NCI-H187 (cell line): ENCODE measurements at regions not wholly inside any gene's neighbourhood (a gene's known extent, or its start where the extent isn't known, plus 50 kb on each side); places are given as distances from the start of the nearest gene placed in this dataset.
"Not testable (repeated sequence)": the region's sequence is repeated elsewhere in the genome, so short reads cannot be mapped to it uniquely, and the experiment has no call there.

Experiments
- DNase-seq, 2 experiments: peaks; one replicate each; lab custom pipeline; 2025; lab: John Stamatoyannopoulos, UW

DNA sequence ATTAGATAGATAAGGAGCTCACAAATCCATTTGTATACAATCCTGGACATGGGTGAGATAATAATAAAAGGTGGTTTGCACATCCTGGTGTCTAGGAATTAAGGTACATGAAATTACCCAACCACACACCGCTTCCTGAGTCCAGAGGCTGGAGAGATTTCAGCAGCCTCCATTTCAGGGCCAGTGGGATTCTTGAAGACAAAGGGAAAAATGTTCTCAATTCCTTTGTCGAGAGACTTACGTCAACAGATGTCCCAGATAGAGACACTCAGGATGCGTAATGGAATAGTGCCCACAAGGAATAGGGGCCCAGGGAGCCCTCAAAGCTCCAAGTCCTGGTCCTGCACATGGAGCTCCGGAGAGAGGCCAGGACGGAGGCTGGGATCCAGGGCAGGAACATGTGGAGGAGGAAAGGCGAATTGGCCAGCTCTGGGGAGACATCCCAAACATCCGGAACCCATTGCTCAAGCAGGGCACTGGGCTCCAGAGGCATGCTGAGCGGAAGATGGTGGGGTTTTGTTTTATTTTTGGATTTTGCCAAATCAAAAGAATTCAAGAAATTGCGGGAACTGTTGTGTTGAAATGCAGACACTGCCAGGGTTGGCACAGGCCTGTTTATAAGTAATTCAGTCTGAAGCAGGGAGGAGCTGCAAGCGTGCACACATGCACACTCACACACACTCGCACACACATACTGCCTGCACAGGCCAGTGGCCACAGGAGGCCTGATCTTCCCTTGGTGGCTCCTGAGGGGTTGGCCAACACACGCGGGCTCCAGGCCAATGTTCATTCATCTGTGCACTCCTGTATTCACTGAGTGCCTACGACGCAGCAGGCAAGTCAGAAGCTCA lies 97.2 kb downstream of the NOG start:
- no peak for DNase-seq

GRCh38 chr17:56694825-56695224 lies 101.3 kb downstream of the NOG start:
- DNase-seq = no peak

DNA sequence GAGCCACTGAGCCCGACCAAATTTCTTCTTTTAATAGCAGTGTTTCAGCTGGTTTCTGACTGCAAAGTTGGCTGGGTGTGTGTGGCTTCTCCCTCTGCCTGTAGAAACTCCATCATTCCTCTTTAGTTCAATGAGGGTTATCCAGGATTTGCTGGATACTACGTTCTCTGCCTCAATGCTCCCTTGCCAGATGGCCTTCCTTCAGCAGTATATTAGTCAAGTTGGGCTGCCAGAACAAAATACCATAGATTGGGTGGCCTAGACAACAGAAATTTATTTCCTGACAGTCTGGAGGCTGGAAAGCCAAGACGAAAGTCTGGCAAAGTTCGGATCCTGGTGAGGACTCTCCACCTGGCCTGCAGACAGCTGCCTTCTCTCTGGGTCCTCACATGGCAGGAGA lies 103.7 kb downstream of the NOG start:
- DNase-seq = no peak

GRCh38 chr17:56699186-56699894 lies 105.8 kb downstream of the NOG start:
- DNase-seq = no peak

DNA sequence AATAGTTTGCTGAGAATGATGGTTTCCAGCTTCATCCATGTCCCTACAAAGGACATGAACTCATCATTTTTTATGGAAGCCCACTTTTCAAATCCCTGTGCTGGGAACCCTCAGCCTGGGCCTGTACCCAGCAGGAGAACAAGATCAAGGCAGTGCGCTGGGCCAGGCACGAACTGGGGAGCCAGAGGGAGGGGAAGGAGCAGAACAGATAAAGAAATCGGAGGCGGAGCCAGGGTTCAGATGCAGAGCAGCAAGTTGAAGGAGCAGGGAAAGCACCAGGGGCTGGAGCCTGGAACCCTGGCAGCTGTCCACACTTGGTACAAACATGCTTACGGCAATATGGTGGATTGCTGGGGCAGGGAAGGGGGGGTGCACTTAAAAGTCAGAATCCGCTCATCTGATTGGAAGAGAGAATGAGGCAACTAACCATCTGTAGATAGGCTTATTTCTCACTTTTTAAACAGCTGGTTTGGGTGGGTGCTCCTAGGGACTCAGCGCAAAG lies 107.5 kb downstream of the NOG start:
- DNase-seq = no peak

- no peak for DNase-seq
These were observed 114.1 kb downstream of the NOG start for GRCh38 chr17:56707312-56708219.

DNA sequence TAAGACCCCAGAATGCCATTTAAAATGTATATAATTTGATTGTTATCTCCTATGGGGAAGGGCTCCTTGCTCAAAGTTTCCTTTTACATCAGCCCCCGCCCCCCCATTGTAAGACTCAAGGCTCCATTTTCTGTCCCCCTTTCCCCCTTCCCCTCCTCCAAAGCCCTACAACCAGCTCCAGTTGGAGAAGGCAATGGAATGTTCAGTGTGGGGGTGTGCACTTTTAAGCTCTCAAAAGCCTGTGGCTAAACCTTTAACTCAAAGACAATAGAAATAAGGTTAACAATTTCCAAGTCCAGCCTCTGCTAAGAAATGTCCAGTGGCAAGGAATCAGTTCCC lies 114.7 kb downstream of the NOG start:
- no peak for DNase-seq

DNA sequence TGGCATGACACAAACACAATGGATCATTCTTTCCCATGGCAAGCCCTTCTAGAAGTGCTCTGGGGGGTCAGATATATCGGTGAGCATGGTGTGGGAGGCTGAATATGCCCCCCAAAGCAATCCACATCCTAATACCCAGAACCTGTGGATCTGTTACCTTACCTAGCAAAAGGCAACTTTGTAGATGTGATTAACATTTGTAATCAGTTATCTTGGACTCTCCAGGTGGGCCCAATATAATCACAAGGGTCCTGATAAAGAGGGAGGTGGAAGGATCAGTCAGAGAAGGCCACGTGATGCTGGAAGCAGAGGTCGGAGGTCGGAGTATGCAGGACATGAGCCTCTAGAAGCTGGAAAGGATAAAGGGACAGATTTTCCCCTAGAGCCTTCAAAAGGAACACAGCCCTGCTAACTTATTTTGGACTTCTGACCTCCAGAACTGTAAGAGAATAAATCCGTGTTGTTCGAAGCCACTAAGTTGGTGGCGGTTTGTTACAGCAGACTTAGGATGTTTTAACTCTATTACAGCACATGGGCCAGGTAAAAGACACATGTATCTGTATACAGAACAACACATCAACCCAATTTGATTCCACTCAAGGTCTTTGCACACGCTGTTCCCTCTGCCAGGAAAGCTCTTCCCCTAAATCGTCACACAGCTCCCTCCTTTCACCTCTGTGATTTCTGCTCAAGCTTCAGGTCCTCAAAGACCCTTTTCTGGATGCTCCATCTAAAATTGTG lies 115.3 kb downstream of the NOG start:
- DNase-seq = no peak

DNA sequence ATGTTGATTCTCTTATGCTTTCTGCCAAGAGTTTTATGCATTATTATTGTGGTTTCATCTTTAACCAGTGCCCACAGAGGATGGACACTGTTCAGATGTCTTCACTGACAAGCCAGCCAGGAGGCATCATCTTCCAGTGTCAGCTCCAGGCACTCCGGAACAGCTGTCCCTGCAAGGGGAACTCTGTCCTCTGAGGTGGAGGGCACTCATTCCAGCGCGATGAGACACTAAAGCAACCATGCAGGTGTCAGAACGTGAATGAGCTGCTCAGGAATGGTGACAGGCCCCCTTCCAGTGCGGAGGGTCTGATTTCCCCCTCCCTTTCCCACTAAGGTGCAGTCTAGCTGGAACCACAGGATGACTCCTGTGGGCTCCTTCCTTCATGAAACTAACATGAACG lies 117.5 kb downstream of the NOG start:
- DNase-seq = no peak

DNA sequence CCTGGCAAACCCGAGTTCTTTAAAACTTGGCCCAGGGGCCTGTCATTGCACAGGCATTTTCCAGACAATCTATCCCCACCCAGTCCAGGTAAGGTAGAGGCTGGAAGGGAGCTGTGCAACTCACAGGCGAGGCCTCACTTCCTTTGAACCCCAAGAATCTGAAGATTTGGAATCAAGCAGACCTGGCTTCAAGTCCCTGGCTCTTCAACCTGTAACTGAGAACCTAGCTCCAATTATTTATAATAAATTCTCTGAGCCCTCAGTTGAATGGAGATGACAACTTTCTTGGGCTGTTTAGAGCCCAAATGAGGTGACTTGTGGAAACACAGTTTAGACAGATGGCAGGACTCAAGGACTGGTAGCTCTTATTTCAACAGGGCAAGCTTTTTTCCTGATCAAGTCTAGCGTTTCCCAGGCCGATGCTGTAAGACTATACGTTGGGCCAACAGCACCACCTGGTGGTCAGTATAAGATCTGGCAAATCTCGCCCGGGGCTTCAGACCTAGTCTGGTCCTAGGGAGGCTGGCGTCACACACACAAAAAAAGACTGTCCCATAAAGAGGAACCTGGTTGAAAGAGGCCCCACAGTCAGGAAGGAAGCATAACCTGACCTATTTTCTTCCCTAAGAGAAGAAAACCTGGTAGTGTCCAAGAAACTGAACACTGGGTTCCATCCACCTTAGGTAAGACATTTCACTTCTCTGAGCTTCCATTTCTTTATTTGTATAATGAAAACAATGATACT lies 117.9 kb downstream of the C17orf67 start:
- DNase-seq = peak; percentile 46 to 58

GRCh38 chr17:56717471-56717870 lies 116.2 kb downstream of the C17orf67 start:
- no peak for DNase-seq

GRCh38 chr17:56718515-56718914 lies 115.2 kb downstream of the C17orf67 start:
- no peak for DNase-seq

- no peak for DNase-seq
These were observed 110.3 kb downstream of the C17orf67 start for GRCh38 chr17:56723421-56723820.

DNA sequence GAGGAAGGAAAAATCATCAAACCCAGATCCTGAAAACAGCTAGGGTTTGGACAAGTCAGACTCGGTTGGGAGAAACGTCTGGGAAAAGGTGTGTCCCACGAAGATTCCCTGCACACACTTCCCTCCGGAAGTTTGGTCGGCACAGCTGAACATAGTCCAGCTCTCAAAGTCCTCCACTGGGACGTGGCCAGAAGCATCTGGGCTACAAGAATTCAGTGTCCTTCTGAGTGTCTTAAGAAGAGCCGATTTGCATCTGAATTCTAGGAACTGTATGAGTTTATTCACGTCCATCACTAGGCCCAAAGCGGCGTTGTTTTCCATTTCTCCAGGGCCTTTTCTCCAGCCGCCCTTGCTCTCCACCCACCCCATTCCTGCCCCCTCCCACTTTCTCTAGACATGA lies 109.1 kb downstream of the C17orf67 start:
- no peak for DNase-seq

- no peak for DNase-seq
These were observed 108.6 kb downstream of the C17orf67 start for GRCh38 chr17:56725144-56725543.

DNA sequence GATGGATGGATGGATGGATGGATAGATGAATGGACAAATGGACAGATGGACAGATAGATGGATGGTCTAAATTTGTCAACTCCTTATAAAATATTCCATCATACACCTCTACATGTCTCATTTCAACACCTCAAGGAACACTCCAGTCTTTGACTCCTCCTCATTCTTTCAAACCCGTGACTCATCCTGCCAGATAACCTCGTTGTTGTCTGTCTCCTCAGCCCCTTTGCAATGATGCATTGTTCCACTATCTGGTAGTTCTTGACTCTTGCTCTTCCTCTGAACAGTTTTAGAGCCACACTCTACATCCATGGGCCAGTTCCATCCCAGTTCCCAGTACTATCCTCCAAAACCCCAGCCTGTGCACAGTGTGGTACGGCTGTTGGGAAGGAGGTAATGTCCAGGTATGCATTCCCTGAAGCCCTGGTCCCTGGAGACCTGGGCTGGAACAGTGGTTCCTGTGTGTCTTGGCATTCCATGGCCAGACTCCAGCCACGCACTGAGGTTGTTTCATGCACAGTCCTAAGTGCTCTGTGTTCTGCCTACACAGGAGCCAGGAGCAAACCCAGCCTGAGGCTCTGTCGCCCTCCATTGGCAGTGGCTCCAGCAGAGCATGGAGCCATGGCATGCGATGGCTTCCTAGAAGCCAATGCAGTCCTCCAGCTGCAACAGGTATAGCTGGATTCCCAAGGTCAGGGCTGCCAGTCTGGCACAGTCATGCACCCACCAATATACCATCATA lies 105.7 kb downstream of the C17orf67 start:
- DNase-seq = no peak

DNA sequence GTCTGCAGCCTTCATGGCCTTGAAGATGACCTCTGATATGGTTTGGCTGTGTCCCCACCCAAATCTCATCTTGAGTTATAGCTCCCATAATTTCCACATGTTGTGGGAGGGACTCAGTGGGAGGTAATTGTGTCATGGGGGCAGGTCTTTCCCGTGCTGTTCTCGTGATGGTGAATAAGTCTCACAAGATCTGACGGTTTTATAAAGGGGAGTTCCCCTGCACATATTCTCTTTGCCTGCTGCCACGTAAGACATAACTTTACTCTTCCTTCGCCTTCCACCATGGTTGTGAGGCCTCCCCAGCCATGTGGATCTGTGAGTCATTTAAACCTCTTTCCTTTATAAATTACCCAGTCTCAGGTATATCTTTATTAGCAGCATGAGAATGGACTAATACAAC lies 102.6 kb downstream of the C17orf67 start:
- not testable (repeated sequence) for DNase-seq

GRCh38 chr17:56733833-56734232 lies 99.9 kb downstream of the C17orf67 start:
- no peak for DNase-seq

GRCh38 chr17:56735842-56736241 lies 97.9 kb downstream of the C17orf67 start:
- DNase-seq = no peak
